Caco-2 (cell line): ENCODE measurements at regions not wholly inside any gene's neighbourhood (a gene's known extent, or its start where the extent isn't known, plus 50 kb on each side); places are given as distances from the start of the nearest gene placed in this dataset.

Experiments
- BruUV-seq: library from RNA; stranded (reverse); fragments of 400-500 nt; replicated peaks from 2 replicates; lab custom pipeline; 2021; lab: Mats Ljungman, UMichigan
- CTCF ChIA-PET: fragments of 300-600 bp; sonication (Branson Sonifier 250); formaldehyde crosslinking; loops from one replicate; lab custom pipeline; 2022; ENCODE audit warnings: antibody characterized with exemption; lab: Charles Lee
- POLR2A ChIA-PET: fragments of 300-600 bp; sonication (Branson Sonifier 250); formaldehyde crosslinking; loops from one replicate; lab custom pipeline; 2022; ENCODE audit warnings: antibody characterized with exemption; lab: Charles Lee
- DNase-seq, 2 experiments: peaks; one replicate each; pipeline versions ENCODE4 v3.0.0 to v3.0.0-alpha.2; 2020 to 2022
- H3K27me3 ChIP-seq: replicated peaks from 2 replicates; pipeline ENCODE4 v1.6.0; 2011; ENCODE audit warnings: low read length; ENCODE audit not compliant: control insufficient read depth, insufficient read depth
- H3K36me3 ChIP-seq: 2 replicates; pipeline ENCODE4 v1.5.1; 2011; ENCODE audit warnings: low read length; ENCODE audit not compliant: control insufficient read depth, insufficient read depth
- H3K4me1 ChIP-seq: fragments of 250-450 bp; sonication (Bioruptor Pico); 2 replicates; pipeline ENCODE4 v1.5.1; 2020; ENCODE audit warnings: mild to moderate bottlenecking
- H3K4me3 ChIP-seq: 2 replicates; pipeline ENCODE4 v1.5.1; 2011; ENCODE audit warnings: low read depth, mild to moderate bottlenecking, control low read depth, low read length
- H3K9me3 ChIP-seq: fragments of 250-450 bp; sonication (Bioruptor Pico); 2 replicates; pipeline ENCODE4 v1.5.1; 2020; ENCODE audit warnings: mild to moderate bottlenecking, moderate library complexity
- H3K27ac Mint-ChIP-seq: one replicate; pipeline ENCODE4 v1.8.0; 2022; ENCODE audit warnings: mixed read lengths; ENCODE audit not compliant: unreplicated experiment
- H3K27me3 Mint-ChIP-seq: one replicate; pipeline ENCODE4 v1.8.0; 2022; ENCODE audit warnings: mixed read lengths; ENCODE audit not compliant: insufficient read depth, unreplicated experiment
- H3K36me3 Mint-ChIP-seq: one replicate; pipeline ENCODE4 v1.8.0; 2022; ENCODE audit warnings: mild to moderate bottlenecking, mixed read lengths; ENCODE audit not compliant: insufficient read depth, unreplicated experiment
- H3K4me1 Mint-ChIP-seq: one replicate; pipeline ENCODE4 v1.8.0; 2022; ENCODE audit warnings: low read depth, mixed read lengths; ENCODE audit not compliant: unreplicated experiment
- H3K4me3 Mint-ChIP-seq: one replicate; pipeline ENCODE4 v1.8.0; 2022; ENCODE audit warnings: mild to moderate bottlenecking, moderate library complexity, mixed read lengths; ENCODE audit not compliant: unreplicated experiment
- H3K9me3 Mint-ChIP-seq: one replicate; pipeline ENCODE4 v1.8.0; 2022; ENCODE audit warnings: mixed read lengths; ENCODE audit not compliant: unreplicated experiment
- intact Hi-C: fragments of 100-400 bp; cut with micrococcal nuclease; formaldehyde crosslinking; loops from one replicate; pipeline ENCODE4 v1.10.0; 2022; ENCODE audit not compliant: unreplicated experiment
- TF ChIP-seq, protein P1 (sequence below), 2 experiments: fragments of 200-600 bp in 1 of 2; IDR thresholded peaks; 1 replicate in 1 of 2; 2 replicates in 1 of 2; pipeline versions ENCODE4 v1.5.1 to v1.8.0; 2011 to 2022; ENCODE audit warnings: antibody characterized with exemption in 1 of 2, control low read depth in 1 of 2, inconsistent platforms in 1 of 2, low read depth in 1 of 2, low read length in 1 of 2, mild to moderate bottlenecking in 1 of 2, moderate library complexity in 1 of 2; ENCODE audit not compliant: insufficient read depth in 1 of 2, severe bottlenecking in 1 of 2, unreplicated experiment in 1 of 2

DNA sequence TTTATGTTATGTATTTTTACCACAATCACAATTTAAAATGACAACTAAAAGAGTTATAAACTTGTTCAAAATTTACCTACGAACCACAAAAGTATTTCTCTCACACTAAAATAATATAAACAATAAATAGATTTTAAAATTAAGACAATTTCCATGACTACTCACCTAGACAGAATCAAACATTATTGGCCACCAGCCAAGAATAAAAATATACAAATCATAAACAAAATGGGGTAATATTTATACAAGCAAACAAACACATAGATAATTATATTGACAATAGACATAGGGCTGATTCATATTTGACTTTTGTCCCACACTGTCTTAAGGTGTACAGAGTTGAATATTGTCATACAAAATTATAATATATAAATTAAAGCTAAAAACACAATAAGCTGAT is 119.6 kb upstream of the ZNF92 start:
- no peak overlapping the region for H3K4me3 Mint-ChIP-seq
- DNase-seq, result no peak
- H3K4me1 Mint-ChIP-seq, result no peaks in the 10 kb centered on the region
- CTCF ChIA-PET, result no interaction called here
- TF ChIP-seq, protein P1, sequence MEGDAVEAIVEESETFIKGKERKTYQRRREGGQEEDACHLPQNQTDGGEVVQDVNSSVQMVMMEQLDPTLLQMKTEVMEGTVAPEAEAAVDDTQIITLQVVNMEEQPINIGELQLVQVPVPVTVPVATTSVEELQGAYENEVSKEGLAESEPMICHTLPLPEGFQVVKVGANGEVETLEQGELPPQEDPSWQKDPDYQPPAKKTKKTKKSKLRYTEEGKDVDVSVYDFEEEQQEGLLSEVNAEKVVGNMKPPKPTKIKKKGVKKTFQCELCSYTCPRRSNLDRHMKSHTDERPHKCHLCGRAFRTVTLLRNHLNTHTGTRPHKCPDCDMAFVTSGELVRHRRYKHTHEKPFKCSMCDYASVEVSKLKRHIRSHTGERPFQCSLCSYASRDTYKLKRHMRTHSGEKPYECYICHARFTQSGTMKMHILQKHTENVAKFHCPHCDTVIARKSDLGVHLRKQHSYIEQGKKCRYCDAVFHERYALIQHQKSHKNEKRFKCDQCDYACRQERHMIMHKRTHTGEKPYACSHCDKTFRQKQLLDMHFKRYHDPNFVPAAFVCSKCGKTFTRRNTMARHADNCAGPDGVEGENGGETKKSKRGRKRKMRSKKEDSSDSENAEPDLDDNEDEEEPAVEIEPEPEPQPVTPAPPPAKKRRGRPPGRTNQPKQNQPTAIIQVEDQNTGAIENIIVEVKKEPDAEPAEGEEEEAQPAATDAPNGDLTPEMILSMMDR (IDR thresholded peaks at IDR 0.05; ENCODE audit: insufficient read depth in 1 of 2, low read depth in 1 of 2, low read length in 1 of 2, severe bottlenecking in 1 of 2, unreplicated experiment in 1 of 2), result no peak
- H3K27ac Mint-ChIP-seq, result no peak overlapping the region
- Histone ChIP-seq H3K36me3 (no peaks in the 10 kb centered on the region), H3K4me3 (no peak overlapping the region), H3K27me3 (no peaks in the 10 kb centered on the region), H3K9me3 (no peaks in the 10 kb centered on the region), H3K4me1 (no peaks in the 10 kb centered on the region)
- H3K9me3 Mint-ChIP-seq, result no peaks in the 10 kb centered on the region
- intact Hi-C loops, result no loop called here
- POLR2A ChIA-PET, result no interaction called here
- no peaks in the 10 kb centered on the region for H3K36me3 Mint-ChIP-seq
- no TSS peak for BruUV-seq
- H3K27me3 Mint-ChIP-seq, result no peaks in the 10 kb centered on the region

DNA sequence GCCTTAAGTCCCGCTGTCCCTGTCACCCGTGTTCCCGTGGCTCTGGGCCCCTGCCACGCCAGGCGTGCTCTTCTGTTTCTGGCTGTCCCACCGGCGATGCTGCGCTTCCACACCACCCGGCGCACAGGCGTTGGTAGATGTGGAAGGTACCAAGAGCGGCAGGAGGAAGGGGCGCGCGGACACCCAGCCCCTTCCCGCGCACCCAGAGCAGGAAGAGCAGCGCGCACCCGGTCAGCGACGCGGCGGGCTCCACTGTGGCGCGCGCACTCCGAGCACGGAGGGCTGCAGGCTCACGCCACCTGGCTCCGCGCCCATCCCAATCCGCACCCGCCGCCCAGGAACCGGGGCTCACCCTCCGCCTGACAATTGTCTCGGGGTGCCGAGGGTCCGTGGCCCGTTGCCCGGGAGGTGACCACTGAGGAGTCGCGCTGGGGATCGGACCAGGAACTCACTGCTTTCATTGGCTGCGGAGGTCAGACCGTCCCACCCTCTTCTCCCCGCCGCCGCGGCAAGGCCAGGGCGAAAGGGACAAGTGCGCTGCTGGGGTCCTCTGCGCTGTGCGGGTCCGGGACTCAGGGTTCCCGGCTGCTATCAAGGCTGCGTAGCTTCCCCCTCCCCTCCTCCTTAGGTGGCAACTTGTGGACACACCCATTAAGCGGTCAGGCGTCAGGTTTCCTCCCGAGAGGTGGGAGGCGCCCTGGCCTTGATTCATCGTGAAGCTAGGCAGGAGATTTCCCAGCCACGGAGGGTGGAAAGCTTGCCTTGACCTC is 121.6 kb upstream of the ZNF92 start:
- no TSS peak for BruUV-seq
- H3K9me3 Mint-ChIP-seq, result no peaks in the 10 kb centered on the region
- no peaks in the 10 kb centered on the region for H3K27me3 ChIP-seq
- no peaks in the 10 kb centered on the region for H3K4me1 Mint-ChIP-seq
- H3K9me3 ChIP-seq, result no peaks in the 10 kb centered on the region
- no peaks in the 10 kb centered on the region for H3K27me3 Mint-ChIP-seq
- no peak overlapping the region for H3K27ac Mint-ChIP-seq
- ChIA-PET CTCF (no interaction called here), POLR2A (no interaction called here)
- no peaks in the 10 kb centered on the region for H3K36me3 ChIP-seq
- H3K36me3 Mint-ChIP-seq, result no peaks in the 10 kb centered on the region
- DNase-seq, result peak; percentile 32 to 68
- intact Hi-C loops, result no loop called here
- no peaks in the 10 kb centered on the region for H3K4me1 ChIP-seq
- peak overlapping the region; percentile 72 for H3K4me3 Mint-ChIP-seq
- TF ChIP-seq, protein P1 (IDR thresholded peaks at IDR 0.05; ENCODE audit: insufficient read depth in 1 of 2, low read depth in 1 of 2, low read length in 1 of 2, severe bottlenecking in 1 of 2, unreplicated experiment in 1 of 2), result no peak
- H3K4me3 ChIP-seq, result peak overlapping the region; percentile 47

DNA sequence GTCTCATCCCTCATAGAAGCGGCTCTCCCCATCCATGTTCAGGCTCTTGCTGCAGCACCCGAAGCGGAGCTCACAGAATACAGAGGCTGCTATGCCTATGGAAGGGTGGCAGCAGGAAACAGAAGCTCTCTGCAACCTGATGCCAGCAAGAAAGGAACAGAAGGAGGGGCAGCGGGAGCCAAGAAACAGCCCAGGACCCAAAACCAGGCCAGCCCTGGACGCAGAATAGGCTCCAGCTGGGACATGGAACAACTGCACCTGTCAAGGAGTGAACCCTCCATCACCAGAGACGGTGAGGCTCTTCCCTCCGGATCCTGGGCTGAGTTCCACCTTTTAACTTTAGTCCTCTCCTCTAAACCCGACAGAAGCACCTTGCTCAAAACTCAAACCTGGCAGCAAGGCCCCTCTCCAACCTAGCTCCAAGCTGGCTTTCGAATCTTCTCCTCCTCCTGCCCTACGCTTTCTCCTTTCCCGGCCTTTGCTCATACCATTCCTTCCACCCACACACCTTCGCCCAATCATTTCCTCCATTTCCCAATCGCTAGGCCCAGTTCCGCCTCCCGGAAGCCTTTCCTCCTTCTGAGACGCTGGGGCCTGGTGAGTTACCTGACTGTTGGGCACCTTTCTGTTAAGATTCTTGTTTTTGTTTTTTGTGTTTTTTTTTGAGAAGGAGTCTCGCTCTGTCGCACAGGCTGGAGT is 122.8 kb upstream of the ZNF92 start:
- Mint-ChIP-seq H3K4me1 (no peaks in the 10 kb centered on the region), H3K9me3 (no peaks in the 10 kb centered on the region), H3K4me3 (no peak overlapping the region), H3K27me3 (no peaks in the 10 kb centered on the region), H3K36me3 (no peaks in the 10 kb centered on the region), H3K27ac (peak overlapping the region; percentile 8)
- ChIA-PET CTCF (no interaction called here), POLR2A (no interaction called here)
- H3K27me3 ChIP-seq, result no peaks in the 10 kb centered on the region
- H3K4me1 ChIP-seq, result no peaks in the 10 kb centered on the region
- TF ChIP-seq, protein P1 (IDR thresholded peaks at IDR 0.05; ENCODE audit: insufficient read depth in 1 of 2, low read depth in 1 of 2, low read length in 1 of 2, severe bottlenecking in 1 of 2, unreplicated experiment in 1 of 2), result no peak
- H3K4me3 ChIP-seq, result no peak overlapping the region
- DNase-seq, result no peak
- no peaks in the 10 kb centered on the region for H3K9me3 ChIP-seq
- BruUV-seq, result no TSS peak
- no peaks in the 10 kb centered on the region for H3K36me3 ChIP-seq
- intact Hi-C loops, result no loop called here
